ENCODE measurements at regions not wholly inside any gene's neighbourhood (a gene's known extent, or its start where the extent isn't known, plus 50 kb on each side); places are given as distances from the start of the nearest gene placed in this dataset.

- TF ChIP-seq CTCF (IDR thresholded peaks at IDR 0.05) (no peak), POLR2AphosphoS5 (IDR thresholded peaks at IDR 0.05) (no peak), POLR2A (IDR thresholded peaks at IDR 0.05) (no peak)
Measured at GRCh38 chr4:30941641-30942040, 221.5 kb downstream of the PCDH7 start.

Data from stomach (tissue), 4 donors.